ENCODE measurements at regions not wholly inside any gene's neighbourhood (a gene's known extent, or its start where the extent isn't known, plus 50 kb on each side); places are given as distances from the start of the nearest gene placed in this dataset.

GRCh38 chr6:150764334-150765066 lies 101.0 kb upstream of the MTHFD1L start:
- no peak overlapping the region for H3K4me3 ChIP-seq (ENCODE audit: low read length)
- peaks cover 5% of the 10 kb centered on the region for H3K27me3 ChIP-seq (ENCODE audit: control insufficient read depth, insufficient read depth, low read length)
- H3K36me3 ChIP-seq (ENCODE audit: insufficient read depth, low read length): no peaks in the 10 kb centered on the region
- H3K9me3 ChIP-seq (replicated peaks; ENCODE audit: low read length): no peaks in the 10 kb centered on the region
- H3K4me1 ChIP-seq (ENCODE audit: control insufficient read depth, insufficient read depth, low read length): no peaks in the 10 kb centered on the region
- H3K9ac ChIP-seq (ENCODE audit: low read depth, low read length): no peak overlapping the region
- H3K4me2 ChIP-seq (ENCODE audit: low read length): no peak overlapping the region

GRCh38 chr6:150765067-150765764 lies 100.3 kb upstream of the MTHFD1L start:
- no peaks in the 10 kb centered on the region for H3K36me3 ChIP-seq (ENCODE audit: insufficient read depth, low read length)
- H3K4me1 ChIP-seq (ENCODE audit: control insufficient read depth, insufficient read depth, low read length): no peaks in the 10 kb centered on the region
- no peak overlapping the region for H3K4me3 ChIP-seq (ENCODE audit: low read length)
- H3K27me3 ChIP-seq (ENCODE audit: control insufficient read depth, insufficient read depth, low read length): peaks cover 5% of the 10 kb centered on the region
- H3K9ac ChIP-seq (ENCODE audit: low read depth, low read length): no peak overlapping the region
- H3K9me3 ChIP-seq (replicated peaks; ENCODE audit: low read length): no peaks in the 10 kb centered on the region
- H3K4me2 ChIP-seq (ENCODE audit: low read length): no peak overlapping the region

- Histone ChIP-seq H3K36me3 (ENCODE audit: insufficient read depth, low read length) (no peaks in the 10 kb centered on the region), H3K4me3 (ENCODE audit: low read length) (no peak overlapping the region), H3K4me1 (ENCODE audit: control insufficient read depth, insufficient read depth, low read length) (no peaks in the 10 kb centered on the region), H3K4me2 (ENCODE audit: low read length) (no peak overlapping the region), H3K27me3 (ENCODE audit: control insufficient read depth, insufficient read depth, low read length) (peaks cover 5% of the 10 kb centered on the region), H3K9me3 (replicated peaks; ENCODE audit: low read length) (no peaks in the 10 kb centered on the region), H3K9ac (ENCODE audit: low read depth, low read length) (no peak overlapping the region)
Observed at GRCh38 chr6:150766201-150766997, 99.1 kb upstream of the MTHFD1L start.

- Histone ChIP-seq H3K27me3 (ENCODE audit: control insufficient read depth, insufficient read depth, low read length) (peaks cover 5% of the 10 kb centered on the region), H3K36me3 (ENCODE audit: insufficient read depth, low read length) (no peaks in the 10 kb centered on the region), H3K9ac (ENCODE audit: low read depth, low read length) (no peak overlapping the region), H3K4me2 (ENCODE audit: low read length) (peak overlapping the region; percentile 19), H3K9me3 (replicated peaks; ENCODE audit: low read length) (no peaks in the 10 kb centered on the region), H3K4me1 (ENCODE audit: control insufficient read depth, insufficient read depth, low read length) (no peaks in the 10 kb centered on the region), H3K4me3 (ENCODE audit: low read length) (no peak overlapping the region)
Observed at GRCh38 chr6:150767161-150767560, 98.3 kb upstream of the MTHFD1L start.

GRCh38 chr6:150767571-150768018 lies 97.9 kb upstream of the MTHFD1L start:
- no peak overlapping the region for H3K9ac ChIP-seq (ENCODE audit: low read depth, low read length)
- H3K4me1 ChIP-seq (ENCODE audit: control insufficient read depth, insufficient read depth, low read length): no peaks in the 10 kb centered on the region
- no peaks in the 10 kb centered on the region for H3K9me3 ChIP-seq (replicated peaks; ENCODE audit: low read length)
- peak overlapping the region; percentile 19 for H3K4me2 ChIP-seq (ENCODE audit: low read length)
- H3K4me3 ChIP-seq (ENCODE audit: low read length): no peak overlapping the region
- no peaks in the 10 kb centered on the region for H3K36me3 ChIP-seq (ENCODE audit: insufficient read depth, low read length)
- H3K27me3 ChIP-seq (ENCODE audit: control insufficient read depth, insufficient read depth, low read length): peaks cover 5% of the 10 kb centered on the region

- Histone ChIP-seq H3K36me3 (ENCODE audit: insufficient read depth, low read length) (no peaks in the 10 kb centered on the region), H3K4me1 (ENCODE audit: control insufficient read depth, insufficient read depth, low read length) (no peaks in the 10 kb centered on the region)
Observed at GRCh38 chr6:150770637-150771036, 94.9 kb upstream of the MTHFD1L start.

GRCh38 chr6:150773969-150774368 lies 91.5 kb upstream of the MTHFD1L start:
- no peaks in the 10 kb centered on the region for H3K9me3 ChIP-seq (replicated peaks; ENCODE audit: low read length)
- H3K27me3 ChIP-seq (ENCODE audit: control insufficient read depth, insufficient read depth, low read length): no peaks in the 10 kb centered on the region
- H3K36me3 ChIP-seq (ENCODE audit: insufficient read depth, low read length): no peaks in the 10 kb centered on the region
- no peak overlapping the region for H3K9ac ChIP-seq (ENCODE audit: low read depth, low read length)
- no peak overlapping the region for H3K4me2 ChIP-seq (ENCODE audit: low read length)
- H3K4me1 ChIP-seq (ENCODE audit: control insufficient read depth, insufficient read depth, low read length): no peaks in the 10 kb centered on the region
- H3K4me3 ChIP-seq (ENCODE audit: low read length): no peak overlapping the region

More at GRCh38 chr6:150770637-150771036, 94.9 kb upstream of the MTHFD1L start:
- Histone ChIP-seq H3K4me2 (ENCODE audit: low read length) (no peak overlapping the region), H3K9ac (ENCODE audit: low read depth, low read length) (no peak overlapping the region), H3K27me3 (ENCODE audit: control insufficient read depth, insufficient read depth, low read length) (peaks cover 4% of the 10 kb centered on the region), H3K9me3 (replicated peaks; ENCODE audit: low read length) (no peaks in the 10 kb centered on the region), H3K4me3 (ENCODE audit: low read length) (no peak overlapping the region)

GRCh38 chr6:150775415-150776203 lies 89.9 kb upstream of the MTHFD1L start:
- H3K36me3 ChIP-seq (ENCODE audit: insufficient read depth, low read length): no peaks in the 10 kb centered on the region
- H3K9ac ChIP-seq (ENCODE audit: low read depth, low read length): no peak overlapping the region
- H3K4me1 ChIP-seq (ENCODE audit: control insufficient read depth, insufficient read depth, low read length): no peaks in the 10 kb centered on the region
- no peaks in the 10 kb centered on the region for H3K9me3 ChIP-seq (replicated peaks; ENCODE audit: low read length)
- H3K4me3 ChIP-seq (ENCODE audit: low read length): no peak overlapping the region
- H3K4me2 ChIP-seq (ENCODE audit: low read length): no peak overlapping the region
- H3K27me3 ChIP-seq (ENCODE audit: control insufficient read depth, insufficient read depth, low read length): no peaks in the 10 kb centered on the region

- Histone ChIP-seq H3K4me3 (ENCODE audit: low read length) (no peak overlapping the region), H3K36me3 (ENCODE audit: insufficient read depth, low read length) (no peaks in the 10 kb centered on the region), H3K9me3 (replicated peaks; ENCODE audit: low read length) (no peaks in the 10 kb centered on the region), H3K27me3 (ENCODE audit: control insufficient read depth, insufficient read depth, low read length) (no peaks in the 10 kb centered on the region), H3K9ac (ENCODE audit: low read depth, low read length) (no peak overlapping the region), H3K4me2 (ENCODE audit: low read length) (no peak overlapping the region), H3K4me1 (ENCODE audit: control insufficient read depth, insufficient read depth, low read length) (no peaks in the 10 kb centered on the region)
Observed at GRCh38 chr6:150777736-150778135, 87.8 kb upstream of the MTHFD1L start.

GRCh38 chr6:150783813-150784212 lies 81.7 kb upstream of the MTHFD1L start:
- H3K27me3 ChIP-seq (ENCODE audit: control insufficient read depth, insufficient read depth, low read length): peaks cover 3% of the 10 kb centered on the region
- no peak overlapping the region for H3K9ac ChIP-seq (ENCODE audit: low read depth, low read length)
- H3K9me3 ChIP-seq (replicated peaks; ENCODE audit: low read length): no peaks in the 10 kb centered on the region
- H3K4me3 ChIP-seq (ENCODE audit: low read length): no peak overlapping the region
- H3K4me2 ChIP-seq (ENCODE audit: low read length): no peak overlapping the region
- no peaks in the 10 kb centered on the region for H3K36me3 ChIP-seq (ENCODE audit: insufficient read depth, low read length)
- no peaks in the 10 kb centered on the region for H3K4me1 ChIP-seq (ENCODE audit: control insufficient read depth, insufficient read depth, low read length)

GRCh38 chr6:150787429-150787828 lies 78.1 kb upstream of the MTHFD1L start:
- peaks cover 3% of the 10 kb centered on the region for H3K27me3 ChIP-seq (ENCODE audit: control insufficient read depth, insufficient read depth, low read length)
- H3K9ac ChIP-seq (ENCODE audit: low read depth, low read length): no peak overlapping the region
- no peak overlapping the region for H3K4me3 ChIP-seq (ENCODE audit: low read length)
- no peaks in the 10 kb centered on the region for H3K36me3 ChIP-seq (ENCODE audit: insufficient read depth, low read length)
- no peak overlapping the region for H3K4me2 ChIP-seq (ENCODE audit: low read length)
- H3K9me3 ChIP-seq (replicated peaks; ENCODE audit: low read length): no peaks in the 10 kb centered on the region
- no peaks in the 10 kb centered on the region for H3K4me1 ChIP-seq (ENCODE audit: control insufficient read depth, insufficient read depth, low read length)

Measured in skeletal muscle satellite cell (primary cell).